ENCODE measurements at regions not wholly inside any gene's neighbourhood (a gene's known extent, or its start where the extent isn't known, plus 50 kb on each side); places are given as distances from the start of the nearest gene placed in this dataset.

GRCh38 chr13:91199866-91200265, 147.6 kb upstream of the MIR17HG start:
- peaks cover 2% of the 10 kb centered on the region for H3K27me3 ChIP-seq (ENCODE audit: insufficient read depth, poor library complexity, severe bottlenecking)
- no peak for DNase-seq (ENCODE audit: low read depth in 1 of 2, low spot score in 1 of 2)
- TF ChIP-seq, protein P1, sequence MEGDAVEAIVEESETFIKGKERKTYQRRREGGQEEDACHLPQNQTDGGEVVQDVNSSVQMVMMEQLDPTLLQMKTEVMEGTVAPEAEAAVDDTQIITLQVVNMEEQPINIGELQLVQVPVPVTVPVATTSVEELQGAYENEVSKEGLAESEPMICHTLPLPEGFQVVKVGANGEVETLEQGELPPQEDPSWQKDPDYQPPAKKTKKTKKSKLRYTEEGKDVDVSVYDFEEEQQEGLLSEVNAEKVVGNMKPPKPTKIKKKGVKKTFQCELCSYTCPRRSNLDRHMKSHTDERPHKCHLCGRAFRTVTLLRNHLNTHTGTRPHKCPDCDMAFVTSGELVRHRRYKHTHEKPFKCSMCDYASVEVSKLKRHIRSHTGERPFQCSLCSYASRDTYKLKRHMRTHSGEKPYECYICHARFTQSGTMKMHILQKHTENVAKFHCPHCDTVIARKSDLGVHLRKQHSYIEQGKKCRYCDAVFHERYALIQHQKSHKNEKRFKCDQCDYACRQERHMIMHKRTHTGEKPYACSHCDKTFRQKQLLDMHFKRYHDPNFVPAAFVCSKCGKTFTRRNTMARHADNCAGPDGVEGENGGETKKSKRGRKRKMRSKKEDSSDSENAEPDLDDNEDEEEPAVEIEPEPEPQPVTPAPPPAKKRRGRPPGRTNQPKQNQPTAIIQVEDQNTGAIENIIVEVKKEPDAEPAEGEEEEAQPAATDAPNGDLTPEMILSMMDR (IDR thresholded peaks at IDR 0.05; ENCODE audit: insufficient read depth, low read length): no peak
- no peak for TF ChIP-seq REST (IDR thresholded peaks at IDR 0.05; ENCODE audit: insufficient replicate concordance, low read depth)
- TF ChIP-seq POLR2AphosphoS5 (IDR thresholded peaks at IDR 0.05; ENCODE audit: low read depth): no peak
- no peak overlapping the region for H3K27ac ChIP-seq (replicated peaks)
- H3K4me3 ChIP-seq (replicated peaks; ENCODE audit: insufficient read depth, low read length): no peak overlapping the region

DNA sequence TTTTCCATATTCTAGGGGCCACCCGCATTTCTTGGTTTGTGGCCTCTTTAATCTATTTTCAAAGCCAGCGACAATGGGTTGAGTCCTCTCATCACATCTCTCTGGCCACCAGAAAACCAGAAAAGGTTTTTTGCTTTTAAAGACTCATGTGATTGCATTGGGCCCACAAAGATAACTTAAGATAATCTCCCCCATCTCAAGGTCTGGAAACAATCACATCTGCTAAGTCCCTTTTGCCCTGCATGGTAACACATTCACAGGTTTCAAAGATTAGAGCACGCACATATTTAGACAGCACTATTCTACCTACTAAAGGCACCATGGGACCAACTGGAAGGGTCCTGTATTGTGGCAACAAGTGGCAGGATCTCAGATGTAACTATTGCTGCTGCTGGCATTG, 147.0 kb upstream of the MIR17HG start:
- no peak for DNase-seq (ENCODE audit: low read depth in 1 of 2, low spot score in 1 of 2)
- Histone ChIP-seq H3K27me3 (ENCODE audit: insufficient read depth, poor library complexity, severe bottlenecking) (peaks cover 2% of the 10 kb centered on the region), H3K27ac (replicated peaks) (no peak overlapping the region), H3K4me3 (replicated peaks; ENCODE audit: insufficient read depth, low read length) (no peak overlapping the region)
- TF ChIP-seq SPI1 (IDR thresholded peaks at IDR 0.05; ENCODE audit: borderline replicate concordance, low read depth): no peak
- TF ChIP-seq POLR2AphosphoS5 (IDR thresholded peaks at IDR 0.05; ENCODE audit: low read depth): no peak
- TF ChIP-seq, protein P1 (IDR thresholded peaks at IDR 0.05; ENCODE audit: insufficient read depth, low read length): no peak
- TF ChIP-seq GABPA (IDR thresholded peaks at IDR 0.05; ENCODE audit: low read depth): no peak
- TF ChIP-seq REST (IDR thresholded peaks at IDR 0.05; ENCODE audit: insufficient replicate concordance, low read depth): no peak

- peaks cover 2% of the 10 kb centered on the region for H3K27me3 ChIP-seq (ENCODE audit: insufficient read depth, poor library complexity, severe bottlenecking)
- DNase-seq (ENCODE audit: low read depth in 1 of 2, low spot score in 1 of 2): no peak
- H3K27ac ChIP-seq (replicated peaks): no peak overlapping the region
- no peak overlapping the region for H3K4me3 ChIP-seq (replicated peaks; ENCODE audit: insufficient read depth, low read length)
- TF ChIP-seq GABPA (IDR thresholded peaks at IDR 0.05; ENCODE audit: low read depth) (no peak), REST (IDR thresholded peaks at IDR 0.05; ENCODE audit: insufficient replicate concordance, low read depth) (no peak), POLR2AphosphoS5 (IDR thresholded peaks at IDR 0.05; ENCODE audit: low read depth) (no peak), SPI1 (IDR thresholded peaks at IDR 0.05; ENCODE audit: borderline replicate concordance, low read depth) (no peak)
- TF ChIP-seq, protein P1 (IDR thresholded peaks at IDR 0.05; ENCODE audit: insufficient read depth, low read length): no peak
These were observed 144.1 kb upstream of the MIR17HG start for GRCh38 chr13:91203430-91203829.
